Hindlimb muscle (tissue), 1 donor: ENCODE measurements at regions not wholly inside any gene's neighbourhood (a gene's known extent, or its start where the extent isn't known, plus 50 kb on each side); places are given as distances from the start of the nearest gene placed in this dataset.
A peak's percentile ranks its signal among the peaks of the same experiment; 100 is the strongest.

Experiments
- DNase-seq: peaks from one replicate; pipeline ENCODE4 v3.0.0-alpha.2; 2013

- DNase-seq, result no peak
Observed at GRCh38 chr7:54810401-54810800, 51.4 kb upstream of the SEC61G start.

DNA sequence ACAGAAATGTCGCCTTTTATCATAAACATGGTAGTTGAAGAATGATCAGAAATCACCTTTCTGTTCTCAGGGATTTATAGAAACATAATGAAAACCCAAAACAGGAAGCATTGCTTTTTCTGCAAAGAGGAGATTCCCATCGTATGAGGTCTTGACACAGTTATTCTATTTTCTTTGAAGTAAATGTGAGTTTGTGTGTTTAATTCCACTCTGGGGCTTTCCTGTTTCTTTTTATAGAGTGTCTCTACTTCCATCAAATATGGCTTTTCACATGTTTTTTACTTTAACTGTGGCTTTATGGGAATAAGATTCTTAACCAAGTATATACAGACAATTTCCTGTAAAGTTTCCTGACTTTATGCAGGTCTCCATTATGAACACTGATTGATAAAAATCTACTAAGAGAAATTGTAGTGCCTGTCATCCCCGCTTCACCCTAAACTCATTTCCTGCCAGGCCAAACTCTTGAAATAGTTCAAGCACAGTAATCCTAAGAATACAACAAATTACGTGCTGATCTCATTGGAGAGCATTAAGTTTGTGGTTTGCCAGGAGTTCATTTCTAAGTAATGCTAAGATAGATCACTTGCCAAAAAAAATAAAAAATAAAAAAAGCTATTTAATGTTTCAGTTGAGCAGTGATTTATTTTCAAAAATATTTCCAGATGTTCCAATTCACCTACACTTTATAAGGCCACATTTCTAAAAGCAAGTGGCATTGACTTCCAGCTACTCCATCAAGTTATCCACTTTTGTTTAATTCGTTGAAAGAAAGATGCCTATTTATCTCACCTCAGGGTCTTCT is 52.2 kb upstream of the SEC61G start:
- DNase-seq, result peak; percentile 36

GRCh38 chr7:54811846-54812254 is 52.8 kb upstream of the SEC61G start:
- DNase-seq, result no peak

- DNase-seq, result no peak
Observed at GRCh38 chr7:54812756-54813322, 53.8 kb upstream of the SEC61G start.

DNA sequence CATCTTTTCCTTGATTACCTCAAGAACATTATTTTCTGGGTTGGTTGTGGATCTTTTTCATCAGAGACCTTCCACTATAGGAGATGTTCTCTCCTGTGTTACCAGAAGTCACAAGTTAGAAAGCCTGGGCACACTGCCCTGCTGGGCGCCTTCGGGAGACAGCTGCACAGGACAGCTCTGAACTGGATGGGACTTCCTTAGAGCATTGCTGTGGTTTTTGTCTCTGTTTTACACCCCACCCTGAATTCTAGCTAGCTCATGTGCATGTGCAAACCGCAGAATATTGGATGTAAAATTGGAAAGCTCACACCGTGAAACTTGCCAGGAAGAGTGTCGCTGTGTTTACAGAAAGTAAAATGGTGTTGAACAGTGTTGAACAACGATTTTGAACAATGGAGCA is 54.4 kb upstream of the SEC61G start:
- peak; percentile 52 for DNase-seq

DNA sequence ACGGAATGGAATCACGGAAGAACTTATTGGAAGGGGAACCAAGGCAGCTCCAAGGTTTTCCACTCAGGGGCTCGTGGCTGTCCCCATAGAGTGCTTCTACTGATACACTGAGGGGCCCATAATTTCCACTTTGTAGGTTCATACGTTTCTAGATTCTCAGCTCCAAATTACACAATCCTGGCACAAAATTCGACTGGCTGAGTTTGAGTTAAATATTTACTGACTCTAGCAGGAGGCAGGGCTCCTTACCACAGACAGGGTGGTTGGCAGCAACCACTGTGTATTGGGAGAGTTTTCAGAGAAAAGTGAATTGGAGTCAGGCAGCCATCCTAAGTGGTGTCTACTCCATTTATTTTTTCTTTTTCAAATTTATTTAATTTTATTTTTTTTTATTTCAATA is 55.4 kb upstream of the SEC61G start:
- DNase-seq, result no peak

GRCh38 chr7:54817152-54817551 is 58.1 kb upstream of the SEC61G start:
- DNase-seq, result no peak

DNA sequence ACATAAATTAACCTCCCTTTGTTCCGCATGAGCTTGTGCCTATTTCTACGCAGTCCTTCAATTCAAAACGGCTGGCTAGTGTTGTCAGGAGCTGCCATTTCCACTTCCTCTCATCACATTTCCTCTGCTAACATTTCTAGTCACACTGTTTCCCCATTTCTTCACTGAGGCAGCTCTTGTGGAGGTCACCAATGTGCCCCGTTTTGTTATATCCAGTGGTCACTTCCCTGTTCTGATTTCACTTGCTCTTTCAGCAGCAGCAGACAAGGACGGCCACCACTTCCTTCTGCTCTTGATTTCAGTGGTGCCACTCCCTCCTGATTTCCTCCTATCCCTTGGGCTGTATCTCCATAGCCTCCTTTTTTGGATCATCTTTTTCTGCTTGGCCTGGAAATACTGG is 64.8 kb upstream of the SEC61G start:
- no peak for DNase-seq

- no peak for DNase-seq
Observed at GRCh38 chr7:54824655-54825054, 65.6 kb upstream of the SEC61G start.

DNA sequence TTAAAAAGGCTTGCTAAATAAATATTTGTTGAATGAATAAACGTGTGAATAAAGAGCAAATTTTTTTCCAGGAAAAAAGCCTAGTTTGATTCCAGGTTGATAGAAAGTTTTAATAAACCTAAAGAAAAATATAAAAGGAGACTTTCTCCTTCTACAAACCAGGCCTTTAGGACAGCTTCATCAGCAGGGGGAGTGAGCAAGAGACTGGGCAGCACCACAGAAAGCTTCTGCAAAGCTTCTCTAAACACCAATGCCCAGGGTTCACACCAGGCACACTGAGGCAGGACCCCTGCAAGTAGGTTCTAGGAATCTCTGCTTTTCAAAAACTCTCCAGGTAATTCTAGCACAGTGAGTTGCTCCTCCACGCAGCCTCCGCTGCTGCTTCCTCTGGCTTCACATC is 66.4 kb upstream of the SEC61G start:
- DNase-seq, result no peak

DNA sequence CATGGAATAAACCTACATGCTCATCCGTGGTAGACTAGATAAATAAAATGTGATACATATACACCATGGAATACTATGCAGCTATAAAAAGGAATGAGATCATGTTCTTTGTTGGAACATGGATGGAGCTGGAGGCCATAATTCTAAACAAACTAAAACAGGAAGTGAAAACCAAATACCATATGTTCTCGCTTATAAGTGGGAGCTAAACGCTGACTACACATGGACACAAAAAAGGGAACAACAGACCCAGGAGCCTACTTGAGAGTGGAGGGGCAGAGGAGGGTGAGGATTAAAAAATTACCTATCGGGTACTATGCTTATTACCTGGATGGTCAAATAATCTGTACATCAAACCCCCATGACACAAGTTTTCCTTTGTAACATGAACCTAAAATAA is 68.7 kb upstream of the SEC61G start:
- DNase-seq, result no peak

GRCh38 chr7:54831046-54831643 is 72.1 kb upstream of the SEC61G start:
- no peak for DNase-seq

DNA sequence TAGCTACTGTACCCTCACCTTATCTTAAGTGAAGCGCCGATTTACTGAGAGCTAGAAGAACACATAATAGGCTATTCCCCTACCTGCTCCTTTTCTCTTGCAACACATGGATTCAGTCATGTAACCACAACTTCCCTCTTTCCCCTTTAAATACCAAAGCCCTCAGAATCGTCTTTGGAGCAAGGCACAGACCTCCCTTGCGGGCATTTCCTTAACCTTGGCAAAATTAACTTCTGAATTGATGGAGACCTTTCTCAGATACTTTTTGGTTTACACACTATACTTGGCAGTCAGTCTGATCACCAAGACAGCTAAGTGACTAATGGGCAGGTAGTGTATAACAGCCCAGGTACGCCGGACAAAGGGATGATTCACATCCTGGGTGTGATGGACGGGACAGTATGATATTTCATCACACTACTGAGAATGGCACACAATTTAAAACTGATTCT is 72.7 kb upstream of the SEC61G start:
- DNase-seq, result no peak

GRCh38 chr7:54833001-54833467 is 74.0 kb upstream of the SEC61G start:
- no peak for DNase-seq

DNA sequence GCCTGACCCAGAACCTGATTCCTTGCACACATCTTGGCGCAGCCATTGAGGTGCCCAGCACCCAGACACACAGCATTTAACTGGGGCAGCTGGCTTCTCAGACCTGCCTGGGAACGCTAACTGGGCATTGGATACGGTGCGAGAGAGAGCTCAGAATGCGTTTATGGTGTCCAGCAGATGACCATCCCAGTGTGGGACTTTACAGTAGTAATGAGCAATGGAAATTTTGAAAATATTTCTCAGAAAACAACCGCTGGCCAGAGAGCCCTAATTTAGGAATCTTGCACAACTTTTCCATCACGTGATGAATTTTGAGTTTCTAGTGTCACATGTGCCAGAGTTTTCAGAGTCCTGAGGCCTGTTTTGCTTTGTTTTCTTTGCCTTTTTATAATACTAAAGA is 78.2 kb upstream of the SEC61G start:
- peak; percentile 72 for DNase-seq

DNA sequence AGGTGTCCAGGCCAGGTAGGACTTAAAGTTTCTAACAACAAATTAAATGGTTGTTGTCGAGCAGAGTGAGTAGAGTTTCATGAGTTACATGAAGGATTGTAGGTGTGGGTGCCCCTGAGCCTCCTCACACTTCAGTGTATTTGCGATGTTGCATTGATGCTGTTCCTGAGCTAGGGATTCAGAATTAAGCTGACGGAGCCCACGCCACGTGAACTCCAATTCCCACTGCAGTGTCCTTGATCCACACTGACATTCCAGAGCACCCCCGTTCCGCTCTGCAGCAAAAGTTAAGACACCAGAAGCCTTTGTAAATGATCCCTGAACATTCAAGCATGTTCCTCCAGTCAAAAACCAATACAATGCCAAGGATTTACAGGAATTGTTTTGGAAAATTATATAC is 78.8 kb upstream of the SEC61G start:
- no peak for DNase-seq

DNA sequence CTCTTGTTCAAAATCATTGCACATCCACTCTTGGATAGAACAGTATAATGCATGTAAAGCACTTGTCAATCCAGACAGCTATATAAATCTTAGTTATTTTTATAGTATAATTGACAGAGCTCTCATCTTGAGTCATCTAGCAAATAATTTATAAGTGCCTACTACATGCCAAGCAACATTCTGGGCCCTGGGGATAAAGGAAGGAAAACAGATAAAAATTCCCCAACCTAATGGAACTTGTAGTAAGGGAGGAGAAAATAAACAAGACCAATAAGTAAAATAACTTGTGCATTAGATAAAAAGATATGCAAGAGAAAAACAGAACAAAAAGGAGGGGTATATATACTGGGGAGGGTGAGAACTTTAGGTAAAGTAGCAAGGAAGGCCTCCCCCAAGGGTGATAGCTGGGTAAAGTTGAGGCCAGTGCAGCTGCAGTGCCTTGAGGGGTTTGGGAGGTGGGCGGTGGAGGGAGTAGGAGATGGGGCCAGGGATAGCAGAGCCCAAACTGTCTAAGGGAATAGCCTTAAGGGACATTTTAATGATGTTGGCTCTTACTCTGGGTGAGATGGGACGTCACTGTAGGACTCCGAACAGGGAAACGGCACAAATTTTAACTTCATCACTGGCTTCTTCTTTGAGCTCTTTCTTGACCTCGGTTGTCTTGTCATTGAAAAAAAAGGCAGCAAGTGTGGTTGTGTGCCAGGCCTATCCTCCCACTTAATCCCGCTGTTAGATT is 79.3 kb upstream of the SEC61G start:
- DNase-seq, result no peak

DNA sequence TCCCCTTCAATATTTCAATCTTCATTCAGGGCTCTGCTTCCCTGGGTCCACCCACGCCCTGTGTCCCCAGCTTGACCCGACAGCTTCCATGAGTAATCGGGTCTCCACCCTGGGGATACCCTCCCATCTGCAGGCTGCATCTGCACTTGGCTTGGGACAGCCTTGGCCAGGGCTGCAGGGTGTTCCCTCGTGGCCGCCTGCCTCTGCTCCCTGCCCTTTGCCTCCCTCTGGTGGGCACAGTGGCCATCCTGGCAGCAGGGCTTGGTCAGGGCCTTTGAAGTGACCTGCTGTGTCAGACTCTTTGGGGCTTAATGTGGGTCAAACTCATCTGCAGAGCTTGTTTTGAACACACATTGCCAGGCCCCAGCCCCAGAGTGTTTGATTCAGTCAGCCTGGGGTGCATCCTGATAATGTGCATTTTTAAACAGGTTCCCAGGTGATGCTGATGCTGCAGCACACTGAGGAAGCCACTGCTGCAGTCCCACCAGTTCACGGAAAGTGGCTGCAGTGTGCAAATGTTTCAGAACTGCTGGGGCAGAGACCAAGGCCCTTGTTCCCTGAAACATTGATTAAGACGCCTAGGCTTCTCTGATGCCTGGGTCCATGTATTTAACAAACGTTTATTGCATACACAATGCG is 80.7 kb upstream of the SEC61G start:
- DNase-seq, result peak; percentile 72

GRCh38 chr7:54841772-54842697 is 83.0 kb upstream of the SEC61G start:
- peak; percentile 48 for DNase-seq

DNA sequence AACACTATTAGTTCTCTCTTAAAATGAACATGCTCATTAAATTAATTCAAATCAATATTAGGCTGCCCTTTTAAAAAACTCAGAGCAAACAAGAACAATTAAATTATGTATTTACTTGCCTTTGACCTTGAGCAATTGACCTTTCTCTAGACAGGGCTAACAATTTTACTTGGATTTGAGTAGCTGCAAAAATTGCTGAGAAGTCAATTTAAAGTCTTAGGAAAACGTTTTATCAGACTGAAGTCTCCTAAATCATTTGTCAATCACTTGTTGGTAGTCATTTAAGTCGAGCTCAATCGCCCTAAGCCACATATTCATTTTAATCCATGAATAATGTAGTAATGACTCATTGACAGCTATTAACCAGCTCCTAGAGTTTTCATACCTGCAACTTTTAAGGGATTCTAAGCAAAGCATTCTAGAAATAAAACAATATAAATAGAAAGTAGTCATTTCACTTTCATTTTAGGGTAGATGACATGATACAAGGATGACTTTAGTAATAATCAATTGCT is 84.9 kb upstream of the SEC61G start:
- no peak for DNase-seq

DNA sequence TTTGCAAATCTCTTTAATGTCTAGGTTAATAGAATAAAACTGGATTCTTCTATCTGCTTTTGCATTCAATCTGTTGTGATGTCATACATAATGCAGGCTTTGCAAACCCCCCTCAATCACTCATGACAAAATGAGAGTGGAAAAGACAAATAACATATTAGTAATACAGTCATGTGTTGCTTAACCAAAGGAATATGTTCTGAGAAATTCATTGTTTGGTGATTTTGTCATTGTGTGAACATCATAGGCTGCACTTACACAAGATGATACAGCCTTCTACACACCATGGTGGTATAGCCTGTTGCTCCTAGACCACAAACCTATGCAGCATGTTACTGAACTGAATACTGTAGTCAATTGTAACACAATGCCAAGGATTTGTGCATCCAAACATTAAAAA is 87.3 kb upstream of the SEC61G start:
- no peak for DNase-seq
